OCI-LY7 (cell line): ENCODE measurements at regions not wholly inside any gene's neighbourhood (a gene's known extent, or its start where the extent isn't known, plus 50 kb on each side); places are given as distances from the start of the nearest gene placed in this dataset.
"Not testable (repeated sequence)": the region's sequence is repeated elsewhere in the genome, so short reads cannot be mapped to it uniquely, and the experiment has no call there.

Experiments
- BruUV-seq: library from RNA; stranded (reverse); fragments of 400-500 nt; replicated peaks from 2 replicates; lab custom pipeline; 2021; lab: Mats Ljungman, UMichigan
- CTCF ChIA-PET: fragments of 300-600 bp; sonication (Branson Sonifier 250); formaldehyde crosslinking; loops from one replicate; lab custom pipeline; 2022; ENCODE audit warnings: antibody characterized with exemption; ENCODE audit not compliant: unreplicated experiment; lab: Charles Lee
- POLR2A ChIA-PET: fragments of 300-600 bp; sonication (Branson Sonifier 250); formaldehyde crosslinking; loops from one replicate; lab custom pipeline; 2022; ENCODE audit warnings: antibody characterized with exemption; lab: Charles Lee
- DNase-seq: peaks from one replicate; pipeline ENCODE4 v3.0.0-alpha.2; 2015; ENCODE audit warnings: low spot score
- H2AFZ ChIP-seq: fragments of 200-600 bp; sonication (generic), shearing (Covaris generic); 2 replicates; pipeline ENCODE4 v1.6.1; 2014; ENCODE audit warnings: mild to moderate bottlenecking, antibody characterized with exemption, low read length, moderate library complexity
- H3K27ac ChIP-seq: fragments of 200-600 bp; sonication (generic); 2 replicates; pipeline ENCODE4 v1.5.1; 2014; ENCODE audit warnings: mixed run types, low read depth, mild to moderate bottlenecking, moderate library complexity, low read length, inconsistent platforms; ENCODE audit not compliant: poor library complexity, severe bottlenecking
- H3K36me3 ChIP-seq: fragments of 200-600 bp; sonication (generic); 2 replicates; pipeline ENCODE4 v1.6.1; 2014; ENCODE audit warnings: mild to moderate bottlenecking, antibody characterized with exemption, low read length, moderate library complexity, mixed read lengths; ENCODE audit not compliant: insufficient read depth
- H3K4me1 ChIP-seq: fragments of 200-600 bp; sonication (generic); 2 replicates; pipeline ENCODE4 v1.5.1; 2014; ENCODE audit warnings: mild to moderate bottlenecking, low read length; ENCODE audit not compliant: insufficient read depth, poor library complexity, severe bottlenecking
- H3K4me2 ChIP-seq: fragments of 200-600 bp; sonication (generic); 2 replicates; pipeline ENCODE4 v1.6.1; 2014; ENCODE audit warnings: mild to moderate bottlenecking, low read length
- H3K4me3 ChIP-seq: fragments of 200-600 bp; sonication (generic); 2 replicates; pipeline ENCODE4 v1.5.1; 2014; ENCODE audit warnings: mild to moderate bottlenecking, low read depth, low read length; ENCODE audit not compliant: poor library complexity, severe bottlenecking
- H3K79me2 ChIP-seq: fragments of 200-600 bp; sonication (generic); 2 replicates; pipeline ENCODE4 v1.6.1; 2016; ENCODE audit warnings: low read depth, mild to moderate bottlenecking, low read length, moderate library complexity, mixed read lengths; ENCODE audit not compliant: insufficient read depth
- H3K9me2 ChIP-seq: fragments of 200-600 bp; sonication (generic); 2 replicates; pipeline ENCODE4 v1.6.1; 2016; ENCODE audit warnings: mild to moderate bottlenecking, low read length, mixed read lengths; ENCODE audit not compliant: insufficient read depth
- H3K9me3 ChIP-seq: fragments of 200-600 bp; sonication (generic); 2 replicates; pipeline ENCODE4 v1.6.1; 2014; ENCODE audit warnings: mild to moderate bottlenecking, mixed run types, low read length, mixed read lengths
- H4K20me1 ChIP-seq: fragments of 200-600 bp; sonication (generic); 2 replicates; pipeline ENCODE4 v1.6.1; 2014; ENCODE audit warnings: mild to moderate bottlenecking, antibody characterized with exemption, low read length, moderate library complexity, mixed read lengths; ENCODE audit not compliant: insufficient read depth
- EZH2phosphoT487 ChIP-seq: fragments of 200-600 bp; sonication (generic); IDR thresholded peaks from 2 replicates; pipeline ENCODE4 v1.6.1; 2018; ENCODE audit warnings: low read depth, borderline replicate concordance, mild to moderate bottlenecking, mixed run types, antibody characterized with exemption, low read length, moderate library complexity, mixed read lengths
- intact Hi-C: fragments of 100-400 bp; cut with micrococcal nuclease; formaldehyde crosslinking; loops from one replicate; pipeline ENCODE4 v1.10.0; 2022; ENCODE audit not compliant: unreplicated experiment
- TF ChIP-seq, protein P1 (sequence below): fragments of 200-600 bp; sonication (generic); conservative IDR thresholded peaks from 2 replicates; pipeline ENCODE4 v1.5.1; 2014; ENCODE audit warnings: mild to moderate bottlenecking, antibody characterized with exemption, low read length, moderate library complexity, mixed read lengths

DNA sequence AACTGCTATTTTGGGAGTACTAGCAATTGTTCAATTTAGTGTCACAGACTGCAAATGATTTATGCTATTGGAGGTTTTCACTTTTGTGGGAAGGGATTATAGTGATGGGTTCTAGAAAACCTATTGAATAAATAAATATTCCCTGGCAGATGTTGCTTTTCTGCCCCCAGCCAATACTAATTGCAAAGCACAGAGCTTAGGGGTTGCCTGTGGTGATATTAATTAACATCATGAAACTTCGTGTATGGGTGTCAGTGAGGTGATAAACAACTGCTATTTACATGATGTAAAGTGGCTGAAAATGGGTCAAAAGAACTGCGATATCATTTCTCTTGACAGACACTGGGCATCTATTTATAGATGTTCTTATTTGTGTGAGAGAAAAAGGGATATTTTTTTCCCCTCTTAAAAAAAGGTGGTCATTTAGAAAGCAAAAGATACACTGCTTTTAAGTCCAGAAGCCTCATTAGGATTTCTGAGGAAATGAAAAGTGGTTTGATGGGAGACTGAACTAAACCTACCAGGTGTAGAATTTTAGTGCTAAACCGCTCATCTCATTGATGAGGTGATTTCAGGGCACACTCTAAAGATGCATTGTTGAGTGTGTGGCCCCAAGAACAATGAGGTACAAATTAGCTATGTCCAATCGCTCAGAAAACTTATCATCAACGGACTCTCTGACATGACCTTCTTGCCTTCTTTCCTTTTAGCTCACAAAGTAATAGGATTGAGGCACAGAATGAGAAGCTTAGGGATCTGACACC is 116.7 kb upstream of the CHST9 start:
- no peaks in the 10 kb centered on the region for H3K79me2 ChIP-seq
- H3K9me3 ChIP-seq, result no peaks in the 10 kb centered on the region
- no peak for DNase-seq
- BruUV-seq, result no TSS peak
- intact Hi-C loops, result no loop called here
- TF ChIP-seq EZH2phosphoT487, result no peak
- TF ChIP-seq, protein P1, sequence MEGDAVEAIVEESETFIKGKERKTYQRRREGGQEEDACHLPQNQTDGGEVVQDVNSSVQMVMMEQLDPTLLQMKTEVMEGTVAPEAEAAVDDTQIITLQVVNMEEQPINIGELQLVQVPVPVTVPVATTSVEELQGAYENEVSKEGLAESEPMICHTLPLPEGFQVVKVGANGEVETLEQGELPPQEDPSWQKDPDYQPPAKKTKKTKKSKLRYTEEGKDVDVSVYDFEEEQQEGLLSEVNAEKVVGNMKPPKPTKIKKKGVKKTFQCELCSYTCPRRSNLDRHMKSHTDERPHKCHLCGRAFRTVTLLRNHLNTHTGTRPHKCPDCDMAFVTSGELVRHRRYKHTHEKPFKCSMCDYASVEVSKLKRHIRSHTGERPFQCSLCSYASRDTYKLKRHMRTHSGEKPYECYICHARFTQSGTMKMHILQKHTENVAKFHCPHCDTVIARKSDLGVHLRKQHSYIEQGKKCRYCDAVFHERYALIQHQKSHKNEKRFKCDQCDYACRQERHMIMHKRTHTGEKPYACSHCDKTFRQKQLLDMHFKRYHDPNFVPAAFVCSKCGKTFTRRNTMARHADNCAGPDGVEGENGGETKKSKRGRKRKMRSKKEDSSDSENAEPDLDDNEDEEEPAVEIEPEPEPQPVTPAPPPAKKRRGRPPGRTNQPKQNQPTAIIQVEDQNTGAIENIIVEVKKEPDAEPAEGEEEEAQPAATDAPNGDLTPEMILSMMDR, result no peak
- no peaks in the 10 kb centered on the region for H3K36me3 ChIP-seq
- no peaks in the 10 kb centered on the region for H3K9me2 ChIP-seq
- ChIA-PET CTCF (no interaction called here), POLR2A (interaction anchor here (1.1 kb wide), 1 partner anchor 1269 kb away, joined by 3 read pairs; no protein-coding TSS in a partner anchor)
- no peaks in the 10 kb centered on the region for H3K4me1 ChIP-seq
- H2AFZ ChIP-seq, result no peak overlapping the region
- no peak overlapping the region for H3K4me2 ChIP-seq
- H3K27ac ChIP-seq, result no peak overlapping the region
- H3K4me3 ChIP-seq, result no peak overlapping the region
- H4K20me1 ChIP-seq, result no peaks in the 10 kb centered on the region

DNA sequence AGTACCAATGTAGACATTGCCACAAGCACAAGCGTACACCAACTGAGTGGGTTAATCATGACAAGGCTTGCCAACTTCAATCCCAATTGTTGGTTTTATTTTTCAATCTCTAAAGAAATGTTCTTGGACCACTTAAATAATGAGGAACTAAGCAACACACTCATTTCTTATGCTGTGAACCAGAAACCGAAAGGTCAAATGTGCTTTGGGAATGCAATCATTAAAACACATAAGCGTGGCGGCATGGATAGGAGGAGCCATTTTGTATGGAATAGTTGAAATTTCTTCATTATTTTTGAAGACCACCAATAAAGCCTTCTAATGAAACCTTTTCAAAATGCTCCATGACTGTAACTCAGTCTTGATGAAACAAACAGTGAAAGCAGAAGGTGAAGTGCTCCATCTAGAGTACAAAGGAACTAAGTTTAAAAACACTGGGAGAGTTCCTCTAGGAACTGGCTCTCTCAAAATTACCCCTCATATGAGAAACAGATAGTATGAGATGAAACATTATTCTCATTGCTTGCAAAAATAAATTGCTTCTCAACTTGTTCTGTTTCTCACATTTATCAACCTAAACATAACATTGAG is 113.2 kb upstream of the CHST9 start:
- no peak overlapping the region for H3K4me2 ChIP-seq
- H3K4me1 ChIP-seq, result no peaks in the 10 kb centered on the region
- no peak overlapping the region for H3K4me3 ChIP-seq
- H4K20me1 ChIP-seq, result no peaks in the 10 kb centered on the region
- no peaks in the 10 kb centered on the region for H3K79me2 ChIP-seq
- TF ChIP-seq, protein P1, result peak; percentile 44; the same call in 1 of the 2 replicates
- no peak for TF ChIP-seq EZH2phosphoT487
- no peaks in the 10 kb centered on the region for H3K36me3 ChIP-seq
- intact Hi-C loops, result no loop called here
- H3K9me2 ChIP-seq, result no peaks in the 10 kb centered on the region
- H2AFZ ChIP-seq, result no peak overlapping the region
- POLR2A ChIA-PET, result no interaction called here
- no TSS peak for BruUV-seq
- CTCF ChIA-PET, result no interaction called here
- H3K9me3 ChIP-seq, result no peaks in the 10 kb centered on the region
- no peak for DNase-seq
- H3K27ac ChIP-seq, result no peak overlapping the region

DNA sequence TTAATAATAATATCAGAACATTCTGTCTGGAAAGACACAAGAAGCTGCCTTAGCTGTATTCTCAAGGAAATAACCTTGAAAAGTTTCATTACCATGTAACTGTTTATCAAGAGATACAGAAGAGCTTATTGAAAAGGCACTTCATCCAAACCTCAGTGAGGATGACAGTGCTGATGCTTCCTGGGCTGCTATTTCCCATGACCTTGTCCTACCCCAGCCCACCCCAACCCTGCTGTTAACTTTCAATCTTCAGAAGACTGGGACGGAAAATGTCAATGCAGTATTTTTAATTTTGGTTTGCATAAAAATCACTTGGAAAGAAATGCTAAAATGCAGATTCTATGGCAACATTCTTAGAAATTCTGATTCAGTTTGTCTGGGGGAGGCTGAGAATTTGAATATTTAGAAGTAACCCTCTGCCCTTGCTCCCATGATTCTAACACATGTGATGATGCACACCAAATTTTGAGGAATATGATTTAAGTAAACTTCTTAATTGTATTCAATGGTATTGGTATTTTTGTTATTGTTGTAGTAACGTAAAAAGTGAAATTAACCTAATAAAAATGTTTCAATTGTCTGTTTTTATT is 101.0 kb upstream of the CHST9 start:
- H3K4me1 ChIP-seq, BruUV-seq: not testable (repeated sequence)

More for the DNA sequence above, 101.0 kb upstream of the CHST9 start:
- H3K27ac ChIP-seq, H3K79me2 ChIP-seq, POLR2A ChIA-PET, intact Hi-C loops, DNase-seq, H4K20me1 ChIP-seq, H3K36me3 ChIP-seq, H3K4me2 ChIP-seq, H3K4me3 ChIP-seq, H2AFZ ChIP-seq, H3K9me3 ChIP-seq, H3K9me2 ChIP-seq, CTCF ChIA-PET: not testable (repeated sequence)
